Activated naive CD4-positive, alpha-beta T cell treated with anti-CD3 and anti-CD28 coated beads for 36 hours (primary cell): ENCODE measurements at regions not wholly inside any gene's neighbourhood (a gene's known extent, or its start where the extent isn't known, plus 50 kb on each side); places are given as distances from the start of the nearest gene placed in this dataset.
"Not testable (repeated sequence)": the region's sequence is repeated elsewhere in the genome, so short reads cannot be mapped to it uniquely, and the experiment has no call there.

Experiments used
- CTCF ChIA-PET: fragments of 350-600 bp; sonication (Branson Sonifier 250); formaldehyde crosslinking; loops from one replicate; lab custom pipeline; 2021; ENCODE audit warnings: antibody characterized with exemption; lab: Charles Lee
- DNase-seq: peaks from one replicate; pipeline ENCODE4 v3.0.0-alpha.2; 2020
- H3K27ac Mint-ChIP-seq: one replicate; pipeline ENCODE4 v1.8.0; 2021; ENCODE audit warnings: mild to moderate bottlenecking, mixed read lengths
- H3K27me3 Mint-ChIP-seq: one replicate; pipeline ENCODE4 v1.8.0; 2021; ENCODE audit warnings: low read depth, mixed read lengths
- H3K36me3 Mint-ChIP-seq: one replicate; pipeline ENCODE4 v1.8.0; 2021; ENCODE audit warnings: low read depth, mixed read lengths
- H3K4me1 Mint-ChIP-seq: one replicate; pipeline ENCODE4 v1.8.0; 2021; ENCODE audit warnings: low read depth, mixed read lengths
- H3K4me3 Mint-ChIP-seq: one replicate; pipeline ENCODE4 v1.8.0; 2021; ENCODE audit warnings: mild to moderate bottlenecking, moderate library complexity, mixed read lengths
- H3K9me3 Mint-ChIP-seq: one replicate; pipeline ENCODE4 v1.8.0; 2021; ENCODE audit warnings: mixed read lengths
- intact Hi-C: fragments of 100-400 bp; cut with micrococcal nuclease; formaldehyde crosslinking; loops from one replicate; pipeline ENCODE4 v1.15.1; 2023

DNA sequence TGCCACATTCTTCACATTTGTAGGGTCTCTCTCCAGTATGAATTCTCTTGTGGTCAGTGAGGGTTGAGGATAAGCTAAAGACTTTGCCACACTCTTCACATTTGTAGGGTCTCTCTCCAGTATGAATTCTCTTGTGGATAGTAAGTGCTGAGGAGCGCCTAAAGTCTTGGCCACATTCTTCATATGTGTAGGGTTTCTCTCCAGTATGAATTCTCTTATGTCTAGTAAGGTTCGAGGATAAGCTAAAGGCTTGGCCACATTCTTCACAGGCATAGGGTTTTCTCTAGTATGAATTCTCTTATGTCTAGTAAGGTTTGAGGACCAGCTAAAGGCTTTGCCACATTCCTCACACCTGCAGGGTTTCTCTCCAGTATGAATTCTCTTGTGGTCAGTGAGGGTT, 706.9 kb upstream of the ZNF722 start:
- CTCF ChIA-PET, DNase-seq, intact Hi-C loops, H3K27ac Mint-ChIP-seq, H3K9me3 Mint-ChIP-seq, H3K27me3 Mint-ChIP-seq, H3K4me3 Mint-ChIP-seq, H3K36me3 Mint-ChIP-seq, H3K4me1 Mint-ChIP-seq: not testable (repeated sequence)

DNA sequence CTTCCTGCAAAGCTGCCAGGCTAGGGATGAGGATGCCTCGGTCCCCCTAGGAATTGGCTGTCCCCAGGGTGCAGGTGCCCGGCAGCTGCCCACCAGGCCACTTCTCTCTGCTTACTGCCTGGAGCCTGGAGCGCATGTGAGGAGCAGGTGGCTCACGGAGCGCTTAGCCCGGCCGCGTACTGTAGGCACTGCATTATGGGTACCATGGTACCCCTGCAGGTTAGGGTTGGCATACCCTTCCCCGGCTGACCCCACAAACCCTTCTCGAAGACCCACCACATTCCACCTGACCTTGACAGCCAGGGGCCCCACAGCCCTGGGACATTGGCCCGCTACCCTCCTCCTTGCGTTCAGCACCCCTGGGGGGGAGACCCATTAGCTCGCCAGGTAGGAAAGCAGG, 681.1 kb upstream of the ZNF722 start:
- H3K4me1 Mint-ChIP-seq, H3K4me3 Mint-ChIP-seq, H3K27ac Mint-ChIP-seq, DNase-seq, H3K27me3 Mint-ChIP-seq, H3K9me3 Mint-ChIP-seq, H3K36me3 Mint-ChIP-seq, intact Hi-C loops, CTCF ChIA-PET: not testable (repeated sequence)

DNA sequence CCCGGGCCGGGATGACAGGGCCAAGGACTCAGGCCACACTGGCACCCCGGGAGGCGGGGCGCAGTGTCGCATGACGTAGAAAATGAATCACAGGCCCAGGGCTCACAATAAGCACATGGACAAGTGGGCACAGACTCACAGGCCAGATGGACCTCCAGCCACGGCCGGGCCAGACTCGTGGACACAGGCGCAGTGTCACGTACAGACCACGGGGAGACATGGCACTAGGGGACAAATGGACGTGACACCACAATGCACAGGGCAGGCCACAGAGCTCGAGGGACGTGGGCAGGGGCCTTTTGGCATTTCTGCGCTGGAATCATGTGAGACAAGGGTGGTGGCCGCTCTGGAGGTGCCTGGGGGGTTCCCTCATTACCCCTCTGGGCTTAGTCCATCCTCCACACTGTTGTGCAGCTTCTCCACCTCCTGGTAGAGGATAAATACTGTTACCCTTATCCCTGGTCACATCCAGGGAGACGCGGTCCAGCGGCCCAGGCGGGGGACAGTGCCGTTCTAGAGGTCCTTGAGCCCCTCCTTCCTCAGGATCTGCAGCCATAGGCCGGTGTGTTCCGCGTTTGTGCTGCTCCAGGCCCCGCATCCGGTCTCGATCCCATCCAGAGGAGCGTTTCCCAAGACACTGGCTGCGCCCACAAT, 649.8 kb upstream of the ZNF722 start:
- H3K4me3 Mint-ChIP-seq, H3K27me3 Mint-ChIP-seq, CTCF ChIA-PET, DNase-seq, H3K9me3 Mint-ChIP-seq, H3K4me1 Mint-ChIP-seq, H3K27ac Mint-ChIP-seq, H3K36me3 Mint-ChIP-seq, intact Hi-C loops: not testable (repeated sequence)

DNA sequence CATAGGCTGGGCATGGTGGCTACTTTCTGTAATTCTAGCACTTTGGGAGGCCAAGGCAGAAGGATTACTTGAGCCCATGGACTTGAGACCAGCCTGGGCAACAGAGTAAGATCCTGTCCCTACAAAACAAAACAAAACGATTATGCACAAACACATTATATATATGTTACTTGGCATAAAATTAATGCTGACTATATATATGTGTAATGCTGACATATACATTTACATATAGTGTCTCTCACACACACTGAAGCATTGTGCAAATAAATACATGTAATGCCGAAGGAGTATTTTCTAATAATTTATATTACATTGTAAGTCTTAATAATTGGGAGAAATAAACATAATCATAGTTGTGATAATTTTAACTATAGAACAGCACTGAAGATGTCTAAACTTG, 621.8 kb upstream of the ZNF722 start:
- intact Hi-C loops = no loop called here
- no peaks in the 10 kb centered on the region for H3K27me3 Mint-ChIP-seq

DNA sequence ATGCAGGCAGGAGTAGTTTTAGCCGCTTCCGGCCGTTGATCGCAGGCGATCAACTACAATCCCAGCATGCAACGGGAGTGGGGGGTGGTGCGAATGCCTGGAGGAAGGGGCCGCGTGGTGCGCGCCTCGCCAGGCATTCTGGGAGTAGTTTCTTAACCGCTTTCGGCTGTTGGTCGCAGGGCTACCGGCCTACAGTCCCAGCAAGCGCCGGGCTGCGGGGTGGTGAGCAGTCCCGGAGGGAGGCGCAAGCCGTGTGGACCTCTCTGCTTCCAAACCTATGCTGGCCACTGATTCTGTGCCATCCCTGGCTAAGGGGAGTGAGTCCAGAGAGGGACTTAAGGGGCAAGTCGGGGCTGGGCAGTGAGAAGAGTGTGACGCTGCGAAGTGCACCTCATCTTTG, 604.5 kb upstream of the ZNF722 start:
- H3K4me3 Mint-ChIP-seq, H3K36me3 Mint-ChIP-seq, CTCF ChIA-PET, DNase-seq, H3K27ac Mint-ChIP-seq, H3K9me3 Mint-ChIP-seq, intact Hi-C loops, H3K27me3 Mint-ChIP-seq, H3K4me1 Mint-ChIP-seq: not testable (repeated sequence)

More for the DNA sequence above, 621.8 kb upstream of the ZNF722 start:
- peaks cover 12% of the 10 kb centered on the region for H3K9me3 Mint-ChIP-seq
- H3K4me3 Mint-ChIP-seq = no peak overlapping the region
- H3K27ac Mint-ChIP-seq = no peak overlapping the region
- H3K4me1 Mint-ChIP-seq = no peaks in the 10 kb centered on the region
- CTCF ChIA-PET = no interaction called here
- no peaks in the 10 kb centered on the region for H3K36me3 Mint-ChIP-seq
- DNase-seq = no peak

DNA sequence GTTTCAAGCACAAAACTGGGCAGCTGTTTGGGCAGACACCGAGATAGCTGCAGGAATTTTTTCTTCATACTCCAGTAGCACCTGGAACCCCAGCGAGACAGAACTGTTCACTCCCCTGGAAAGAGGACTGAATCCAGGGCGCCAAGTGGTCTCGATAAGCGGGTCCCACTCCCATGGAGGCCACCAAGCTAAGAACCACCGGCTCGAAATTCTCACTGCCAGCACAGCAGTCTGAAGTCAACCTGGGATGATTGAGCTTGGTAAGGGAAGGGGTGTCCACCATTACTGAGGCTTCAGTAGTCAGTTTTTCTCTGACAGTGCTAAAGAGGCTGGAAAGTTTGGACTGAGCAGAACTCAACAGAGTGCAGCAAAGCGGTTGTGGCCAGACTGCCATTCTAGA, 590.8 kb upstream of the ZNF722 start:
- H3K4me1 Mint-ChIP-seq, intact Hi-C loops, H3K9me3 Mint-ChIP-seq, H3K36me3 Mint-ChIP-seq, H3K4me3 Mint-ChIP-seq, CTCF ChIA-PET, H3K27me3 Mint-ChIP-seq, H3K27ac Mint-ChIP-seq: not testable (repeated sequence)
- DNase-seq = peak; percentile 0
